ENCODE measurements at regions not wholly inside any gene's neighbourhood (a gene's known extent, or its start where the extent isn't known, plus 50 kb on each side); places are given as distances from the start of the nearest gene placed in this dataset.
A peak's percentile ranks its signal among the peaks of the same experiment; 100 is the strongest.
"Not testable (repeated sequence)": the region's sequence is repeated elsewhere in the genome, so short reads cannot be mapped to it uniquely, and the experiment has no call there.

- in situ Hi-C loops (cut with MboI; ENCODE audit: low pct_unique_long_range_greater_than_20kb, low sequenced_read_pairs) = no loop called here
- DNase-seq = peak; percentile 14
These were observed 79.1 kb upstream of the FAN1 start for GRCh38 chr15:30824518-30825195.

- in situ Hi-C loops (cut with MboI; ENCODE audit: low pct_unique_long_range_greater_than_20kb, low sequenced_read_pairs) = no loop called here
- DNase-seq = no peak
These were observed 76.0 kb upstream of the FAN1 start for GRCh38 chr15:30827625-30828303.

- DNase-seq; in situ Hi-C loops (cut with MboI; ENCODE audit: low pct_unique_long_range_greater_than_20kb, low sequenced_read_pairs): not testable (repeated sequence)
These were observed 75.4 kb upstream of the FAN1 start for GRCh38 chr15:30828304-30828639.

GRCh38 chr15:30830961-30831360 lies 72.8 kb upstream of the FAN1 start:
- in situ Hi-C loops (cut with MboI; ENCODE audit: low pct_unique_long_range_greater_than_20kb, low sequenced_read_pairs) = no loop called here
- DNase-seq = no peak

- DNase-seq; in situ Hi-C loops (cut with MboI; ENCODE audit: low pct_unique_long_range_greater_than_20kb, low sequenced_read_pairs): not testable (repeated sequence)
These were observed 70.3 kb upstream of the FAN1 start for GRCh38 chr15:30833379-30833778.

- DNase-seq; in situ Hi-C loops (cut with MboI; ENCODE audit: low pct_unique_long_range_greater_than_20kb, low sequenced_read_pairs): not testable (repeated sequence)
These were observed 62.1 kb upstream of the FAN1 start for GRCh38 chr15:30841639-30842038.

- in situ Hi-C loops (cut with MboI; ENCODE audit: low pct_unique_long_range_greater_than_20kb, low sequenced_read_pairs) = not testable (repeated sequence)
- DNase-seq = peak; percentile 35
These were observed 60.8 kb upstream of the FAN1 start for GRCh38 chr15:30842798-30843472.

- in situ Hi-C loops (cut with MboI; ENCODE audit: low pct_unique_long_range_greater_than_20kb, low sequenced_read_pairs); DNase-seq: not testable (repeated sequence)
These were observed 58.2 kb upstream of the FAN1 start for GRCh38 chr15:30845536-30845935.
